ENCODE measurements at regions not wholly inside any gene's neighbourhood (a gene's known extent, or its start where the extent isn't known, plus 50 kb on each side); places are given as distances from the start of the nearest gene placed in this dataset.
"Not testable (repeated sequence)": the region's sequence is repeated elsewhere in the genome, so short reads cannot be mapped to it uniquely, and the experiment has no call there.

- no peak for DNase-seq
Observed at GRCh38 chr3:72624656-72625055, 223.6 kb downstream of the SHQ1 start.

DNA sequence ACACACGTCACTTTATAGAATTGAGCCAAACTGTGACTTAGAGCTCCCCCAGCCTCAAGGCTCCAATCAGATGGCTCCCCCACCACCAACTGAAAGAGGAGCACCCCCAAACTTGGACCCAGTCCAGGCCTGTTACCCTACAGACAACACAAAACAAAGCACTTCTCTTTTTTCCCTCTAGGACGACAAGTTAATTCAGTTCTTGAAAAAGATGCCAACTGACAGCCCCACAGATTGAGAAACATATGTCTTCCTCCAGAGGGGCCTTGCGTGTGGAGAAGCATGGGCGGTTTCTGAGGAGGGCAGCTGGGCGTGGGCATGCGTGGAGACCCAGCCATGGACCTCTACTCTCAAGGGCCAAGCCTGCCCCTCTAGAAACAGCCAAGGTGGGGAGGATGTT, 229.5 kb downstream of the SHQ1 start:
- DNase-seq: no peak

- no peak for DNase-seq
Observed at GRCh38 chr3:72617424-72618024, 230.7 kb downstream of the SHQ1 start.

DNA sequence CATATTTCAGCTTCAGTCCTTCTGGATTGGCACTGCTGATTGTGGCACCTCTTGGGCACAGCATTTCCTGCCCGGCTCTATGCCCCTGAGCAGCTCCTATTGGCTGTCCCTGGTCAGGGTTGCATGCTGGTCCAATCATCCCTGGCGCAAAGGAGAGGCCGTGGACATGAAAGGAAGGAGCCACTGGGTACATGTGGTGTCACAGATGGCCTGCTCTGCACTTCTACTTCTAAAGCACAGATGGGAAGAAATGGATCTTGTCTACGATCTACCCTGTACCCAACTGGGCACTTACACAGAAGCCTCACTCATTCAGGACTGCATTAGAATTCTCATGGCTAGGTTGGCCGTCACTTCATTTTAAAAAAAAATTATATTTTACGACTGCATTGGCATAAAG, 232.5 kb downstream of the SHQ1 start:
- no peak for DNase-seq

DNA sequence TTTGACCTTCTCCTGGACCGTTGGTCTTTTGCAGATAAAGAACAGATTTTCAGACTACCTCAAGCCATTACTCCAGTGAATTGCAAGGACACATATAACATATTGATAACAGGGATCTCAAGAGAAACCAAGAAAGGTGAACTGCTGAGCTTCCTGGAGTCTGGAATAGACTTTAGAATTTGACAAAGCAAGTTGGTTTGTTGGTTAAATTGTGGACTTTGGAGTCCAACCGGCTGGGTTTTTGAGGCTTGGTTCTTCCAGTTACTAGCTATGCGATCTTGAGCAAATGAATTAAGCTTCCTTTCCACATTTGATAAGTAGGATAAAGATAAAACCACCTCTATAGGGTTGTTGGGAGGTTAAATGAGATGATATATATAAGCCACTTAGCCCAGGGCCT, 233.1 kb downstream of the SHQ1 start:
- DNase-seq: no peak

- DNase-seq: no peak
Observed at GRCh38 chr3:72614394-72615074, 233.7 kb downstream of the SHQ1 start.

DNA sequence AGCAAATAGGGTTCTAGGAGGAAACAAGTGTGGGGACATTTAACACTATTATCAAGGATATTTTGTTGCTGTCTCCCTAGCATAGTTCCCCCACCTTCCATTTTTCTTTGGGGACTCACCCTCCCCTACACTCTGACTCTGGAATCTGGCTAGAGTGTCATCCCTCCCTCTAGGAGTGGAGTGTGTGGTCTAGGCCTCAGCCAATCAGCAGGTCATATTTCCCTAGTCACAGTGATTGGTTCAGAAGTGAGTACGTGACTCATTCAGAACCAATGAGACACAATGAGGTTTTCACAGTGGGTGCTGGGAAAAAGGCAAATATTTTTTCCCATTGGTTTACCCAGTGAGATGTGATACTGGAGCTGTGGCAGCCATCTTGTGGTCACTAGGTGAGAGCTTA, 234.4 kb downstream of the SHQ1 start:
- no peak for DNase-seq

DNA sequence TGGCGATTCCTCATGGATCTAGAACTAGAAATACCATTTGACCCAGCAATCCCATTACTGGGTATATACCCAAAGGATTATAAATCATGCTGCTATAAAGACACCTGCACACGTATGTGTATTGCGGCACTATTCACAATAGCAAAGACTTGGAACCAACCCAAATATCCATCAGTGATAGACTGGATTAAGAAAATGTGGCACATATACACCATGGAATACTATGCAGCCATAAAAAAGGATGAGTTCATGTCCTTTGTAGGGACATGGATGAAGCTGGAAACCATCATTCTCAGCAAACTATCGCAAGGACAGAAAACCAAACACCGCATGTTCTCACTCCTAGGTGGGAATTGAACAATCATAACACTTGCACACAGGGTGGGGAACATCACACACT, 239.1 kb downstream of the SHQ1 start:
- DNase-seq: not testable (repeated sequence)

GRCh38 chr3:72606005-72606800, 242.0 kb downstream of the SHQ1 start:
- DNase-seq: no peak

GRCh38 chr3:72604328-72604727, 243.9 kb downstream of the SHQ1 start:
- DNase-seq: no peak

DNA sequence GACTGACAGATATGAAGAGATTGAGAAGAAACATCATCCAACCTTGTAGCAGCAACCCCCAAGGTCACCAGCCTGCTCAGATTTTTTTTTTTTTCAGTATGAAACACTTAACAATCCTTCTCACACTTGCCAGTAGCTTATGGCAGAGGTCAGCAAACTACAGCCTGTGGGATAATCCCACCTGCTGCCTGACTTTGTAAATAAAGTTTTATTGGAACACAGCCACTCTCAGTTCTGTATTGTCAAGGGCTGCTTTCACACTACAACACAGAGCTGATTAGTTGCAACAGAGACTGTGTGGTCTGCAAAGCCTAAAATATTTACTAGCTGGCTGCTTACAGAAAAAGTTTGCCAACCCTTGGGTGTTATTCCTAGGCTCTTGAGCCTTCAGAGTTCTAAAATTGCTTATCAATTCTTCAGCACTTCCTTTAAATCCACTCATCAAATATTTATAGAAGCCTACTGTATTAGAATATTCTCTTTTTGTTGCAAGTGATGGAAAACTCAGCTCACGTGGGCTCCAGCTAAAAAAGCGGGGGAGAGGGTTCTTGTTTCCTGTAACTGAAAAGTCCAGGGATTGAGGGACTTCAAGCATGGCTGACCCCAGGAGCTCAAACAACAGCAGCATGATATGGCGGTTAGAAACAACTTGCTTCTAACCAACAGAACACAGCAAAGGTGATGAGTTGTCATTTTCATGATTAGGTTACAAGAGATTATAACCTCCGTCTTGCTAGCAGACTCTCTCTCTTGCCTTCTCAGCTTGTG, 246.1 kb downstream of the SHQ1 start:
- DNase-seq: no peak

- DNase-seq: no peak
Observed at GRCh38 chr3:72601060-72601459, 247.2 kb downstream of the SHQ1 start.

DNA sequence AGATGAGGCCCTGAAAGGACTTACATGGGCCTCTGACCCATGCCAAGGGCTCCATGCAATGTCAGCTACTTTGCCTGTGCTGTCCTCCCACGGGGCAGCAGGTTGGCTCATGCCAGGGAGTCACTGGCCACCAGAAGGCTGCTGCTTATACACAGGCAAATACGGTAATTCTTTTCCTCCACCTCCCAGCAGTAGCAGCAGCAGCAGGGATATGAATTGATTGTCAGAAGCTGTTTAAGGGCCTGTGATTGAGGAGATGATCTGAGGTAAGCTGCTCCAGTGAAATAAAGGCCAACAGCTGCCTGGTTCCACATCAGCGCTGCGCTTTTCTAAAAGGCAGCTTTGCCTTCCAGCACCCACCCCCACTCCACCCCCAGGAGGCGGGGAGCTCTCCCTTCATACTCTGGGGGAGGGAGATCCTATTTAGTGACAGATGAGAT, 250.5 kb downstream of the SHQ1 start:
- no peak for DNase-seq

GRCh38 chr3:72597043-72597442, 251.2 kb downstream of the SHQ1 start:
- no peak for DNase-seq

DNA sequence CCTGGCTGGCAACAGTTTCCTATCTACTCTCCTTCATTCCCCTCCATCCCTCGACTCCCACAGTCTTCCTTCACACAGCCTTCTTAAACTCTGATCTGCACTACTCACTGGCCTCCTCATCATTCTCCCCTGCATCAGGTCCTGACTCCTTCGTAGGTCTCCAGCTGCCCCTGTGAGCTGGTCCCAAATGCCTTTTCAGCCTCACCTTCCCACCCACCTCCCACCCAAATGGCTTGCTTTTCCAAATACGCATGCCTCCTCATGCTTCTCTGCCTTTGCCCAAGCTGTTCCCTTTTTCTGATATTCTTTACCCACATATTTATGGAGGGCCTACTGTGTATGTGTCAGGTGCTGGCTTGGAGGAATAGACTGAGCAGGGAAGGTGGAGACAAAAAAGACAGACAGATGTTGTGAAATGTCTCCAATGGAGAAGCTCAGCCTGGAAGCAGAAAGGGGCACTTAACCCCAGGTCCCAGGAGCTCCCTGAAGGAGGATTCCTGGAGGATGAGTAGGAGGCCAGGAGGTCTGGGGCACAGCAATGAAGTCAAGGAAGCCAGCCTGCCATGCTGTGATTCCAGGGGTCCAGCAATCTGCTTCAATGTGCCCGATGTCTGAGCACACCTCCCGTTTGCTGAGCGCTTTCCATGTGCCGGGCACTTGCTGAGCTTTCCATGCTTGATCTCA, 252.2 kb downstream of the SHQ1 start:
- no peak for DNase-seq

GRCh38 chr3:72595376-72595775, 252.9 kb downstream of the SHQ1 start:
- no peak for DNase-seq

- no peak for DNase-seq
Observed at GRCh38 chr3:72594615-72595215, 253.5 kb downstream of the SHQ1 start.

GRCh38 chr3:72593881-72594397, 254.3 kb downstream of the SHQ1 start:
- DNase-seq: no peak

GRCh38 chr3:72591522-72592421, 256.5 kb downstream of the SHQ1 start:
- DNase-seq: no peak

DNA sequence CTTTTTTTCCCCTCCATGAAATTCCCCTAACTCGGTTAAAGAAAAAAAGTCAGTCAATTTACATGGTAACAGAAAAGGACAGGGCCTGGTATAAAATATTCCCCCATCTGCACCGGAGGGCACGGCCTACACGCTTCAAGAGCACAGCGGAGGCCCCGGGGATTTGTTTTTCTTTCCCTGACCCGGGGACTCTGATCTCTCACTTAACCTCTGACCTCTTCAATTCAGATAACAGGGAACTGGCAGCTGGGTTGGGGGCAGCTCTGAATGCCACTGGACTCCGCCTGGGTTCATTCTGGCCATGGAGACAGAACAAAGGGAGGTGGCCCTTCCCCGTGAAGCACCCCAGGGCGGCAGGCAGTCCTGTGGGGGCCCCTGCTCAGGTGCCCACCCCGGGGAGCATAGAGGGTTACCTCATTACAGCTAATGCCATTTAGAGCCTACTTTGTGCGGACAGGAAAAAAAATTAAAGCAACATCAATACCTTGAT, 257.5 kb downstream of the SHQ1 start:
- no peak for DNase-seq

DNA sequence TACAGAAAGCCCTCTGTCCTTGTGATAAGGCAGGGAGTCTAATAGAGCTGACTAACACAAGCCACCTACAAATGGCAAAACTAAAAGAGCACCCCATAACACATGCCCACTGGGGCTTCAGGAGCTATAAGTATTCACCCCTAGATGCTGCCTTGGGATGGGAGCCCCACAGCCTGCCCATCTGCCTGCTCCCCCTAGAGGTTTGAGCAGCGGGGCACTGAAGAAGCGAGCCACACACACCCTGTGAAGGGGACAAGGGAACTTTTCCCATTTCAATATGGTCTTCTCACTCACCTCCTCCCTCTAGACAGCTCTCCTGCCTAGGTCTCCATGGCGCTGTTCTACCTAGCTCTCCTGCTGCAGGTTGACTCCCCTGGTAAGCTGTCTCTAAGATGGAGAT, 261.0 kb downstream of the SHQ1 start:
- DNase-seq: no peak

All from activated effector memory CD4-positive, alpha-beta T cell treated with anti-CD3 and anti-CD28 coated beads, Interleukin-2, amount 50 U/mL, for 16 hours (primary cell).